ENCODE measurements at regions not wholly inside any gene's neighbourhood (a gene's known extent, or its start where the extent isn't known, plus 50 kb on each side); places are given as distances from the start of the nearest gene placed in this dataset.
A peak's percentile ranks its signal among the peaks of the same experiment; 100 is the strongest.

DNA sequence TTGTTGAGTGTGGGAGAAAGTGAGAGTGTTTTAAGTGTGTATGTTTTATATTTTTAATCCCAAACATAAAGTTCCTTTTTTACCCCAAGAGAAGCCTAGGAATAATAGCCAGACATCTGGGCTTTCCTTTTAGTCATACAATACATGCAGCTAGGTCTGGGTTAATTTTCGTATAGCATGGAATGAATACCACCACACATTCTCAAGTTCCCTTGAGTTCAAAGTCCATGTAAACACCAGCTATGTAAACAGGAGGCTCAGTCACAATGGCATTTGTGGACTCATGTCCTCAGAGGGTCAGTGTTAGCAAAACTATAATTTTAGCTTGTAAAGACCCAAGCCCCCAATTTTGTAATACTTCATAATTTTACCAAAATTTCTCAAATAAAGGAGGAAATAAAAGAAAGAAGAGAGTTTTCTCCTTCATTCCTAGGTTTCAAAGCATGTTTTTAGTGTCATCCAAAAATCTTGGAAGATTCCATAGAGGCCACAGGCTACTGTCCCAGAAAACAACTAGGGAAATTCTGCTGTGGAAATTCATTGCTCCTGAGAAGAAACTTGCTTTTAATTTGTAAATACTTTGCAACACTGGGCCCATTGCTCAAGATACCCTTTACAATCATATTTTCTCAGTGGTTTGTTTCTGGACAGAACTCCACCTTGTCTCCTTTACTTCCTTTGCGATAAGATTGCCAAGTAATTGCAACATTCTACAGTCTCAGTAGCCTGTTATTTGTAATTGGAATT lies 671.2 kb downstream of the COL12A1 start (continued):
- TF ChIP-seq, protein P1, sequence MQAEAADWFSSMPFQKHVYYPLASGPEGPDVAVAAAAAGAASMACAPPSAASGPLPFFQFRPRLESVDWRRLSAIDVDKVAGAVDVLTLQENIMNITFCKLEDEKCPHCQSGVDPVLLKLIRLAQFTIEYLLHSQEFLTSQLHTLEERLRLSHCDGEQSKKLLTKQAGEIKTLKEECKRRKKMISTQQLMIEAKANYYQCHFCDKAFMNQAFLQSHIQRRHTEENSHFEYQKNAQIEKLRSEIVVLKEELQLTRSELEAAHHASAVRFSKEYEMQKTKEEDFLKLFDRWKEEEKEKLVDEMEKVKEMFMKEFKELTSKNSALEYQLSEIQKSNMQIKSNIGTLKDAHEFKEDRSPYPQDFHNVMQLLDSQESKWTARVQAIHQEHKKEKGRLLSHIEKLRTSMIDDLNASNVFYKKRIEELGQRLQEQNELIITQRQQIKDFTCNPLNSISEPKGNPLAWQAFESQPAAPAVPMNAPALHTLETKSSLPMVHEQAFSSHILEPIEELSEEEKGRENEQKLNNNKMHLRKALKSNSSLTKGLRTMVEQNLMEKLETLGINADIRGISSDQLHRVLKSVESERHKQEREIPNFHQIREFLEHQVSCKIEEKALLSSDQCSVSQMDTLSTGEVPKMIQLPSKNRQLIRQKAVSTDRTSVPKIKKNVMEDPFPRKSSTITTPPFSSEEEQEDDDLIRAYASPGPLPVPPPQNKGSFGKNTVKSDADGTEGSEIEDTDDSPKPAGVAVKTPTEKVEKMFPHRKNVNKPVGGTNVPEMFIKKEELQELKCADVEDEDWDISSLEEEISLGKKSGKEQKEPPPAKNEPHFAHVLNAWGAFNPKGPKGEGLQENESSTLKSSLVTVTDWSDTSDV (CRISPR knock-in tag; IDR thresholded peaks at IDR 0.05): no peak
- TF ChIP-seq, protein P2, sequence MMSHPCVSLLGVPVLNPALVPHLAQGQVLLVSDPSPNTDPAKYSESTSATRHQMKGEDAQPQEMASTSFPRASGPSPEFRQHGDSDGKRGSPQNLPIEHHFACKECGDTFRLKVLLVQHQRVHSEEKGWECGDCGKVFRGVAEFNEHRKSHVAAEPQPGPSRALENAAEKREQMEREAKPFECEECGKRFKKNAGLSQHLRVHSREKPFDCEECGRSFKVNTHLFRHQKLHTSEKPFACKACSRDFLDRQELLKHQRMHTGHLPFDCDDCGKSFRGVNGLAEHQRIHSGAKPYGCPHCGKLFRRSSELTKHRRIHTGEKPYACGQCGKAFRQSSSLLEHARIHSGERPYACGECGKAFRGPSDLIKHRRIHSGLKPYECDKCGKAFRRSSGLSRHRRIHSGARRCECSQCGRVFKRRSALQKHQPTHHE (CRISPR knock-in tag; IDR thresholded peaks at IDR 0.05; ENCODE audit: borderline replicate concordance): no peak
- TF ChIP-seq ZNF441 (CRISPR knock-in tag; IDR thresholded peaks at IDR 0.05; ENCODE audit: borderline replicate concordance): no peak
- no peak for TF ChIP-seq SRSF1 (optimal IDR thresholded peaks at IDR 0.05; ENCODE audit: low read depth, low read length)
- TF ChIP-seq ZHX2 (IDR thresholded peaks at IDR 0.05; ENCODE audit: low read depth): no peak
- TF ChIP-seq ZHX2 (CRISPR knock-in tag; IDR thresholded peaks at IDR 0.05; ENCODE audit: borderline replicate concordance): no peak
- TF ChIP-seq ZNF616 (CRISPR knock-in tag; IDR thresholded peaks at IDR 0.05; ENCODE audit: low read depth): no peak
- TF ChIP-seq ZNF460 (CRISPR knock-in tag; IDR thresholded peaks at IDR 0.05; ENCODE audit: borderline replicate concordance): no peak
- no peak for TF ChIP-seq LBX2 (CRISPR knock-in tag; IDR thresholded peaks at IDR 0.05; ENCODE audit: borderline replicate concordance)
- no peak for TF ChIP-seq KMT2B (CRISPR knock-in tag; IDR thresholded peaks at IDR 0.05)
- no peak for TF ChIP-seq ZMYM2 (CRISPR knock-in tag; IDR thresholded peaks at IDR 0.05)
- TF ChIP-seq ZNF644 (CRISPR knock-in tag; IDR thresholded peaks at IDR 0.05; ENCODE audit: low read depth): peak; percentile 73; the same call in 1 of the 2 replicates
- TF ChIP-seq, protein P3, sequence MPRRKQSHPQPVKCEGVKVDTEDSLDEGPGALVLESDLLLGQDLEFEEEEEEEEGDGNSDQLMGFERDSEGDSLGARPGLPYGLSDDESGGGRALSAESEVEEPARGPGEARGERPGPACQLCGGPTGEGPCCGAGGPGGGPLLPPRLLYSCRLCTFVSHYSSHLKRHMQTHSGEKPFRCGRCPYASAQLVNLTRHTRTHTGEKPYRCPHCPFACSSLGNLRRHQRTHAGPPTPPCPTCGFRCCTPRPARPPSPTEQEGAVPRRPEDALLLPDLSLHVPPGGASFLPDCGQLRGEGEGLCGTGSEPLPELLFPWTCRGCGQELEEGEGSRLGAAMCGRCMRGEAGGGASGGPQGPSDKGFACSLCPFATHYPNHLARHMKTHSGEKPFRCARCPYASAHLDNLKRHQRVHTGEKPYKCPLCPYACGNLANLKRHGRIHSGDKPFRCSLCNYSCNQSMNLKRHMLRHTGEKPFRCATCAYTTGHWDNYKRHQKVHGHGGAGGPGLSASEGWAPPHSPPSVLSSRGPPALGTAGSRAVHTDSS (CRISPR knock-in tag; conservative IDR thresholded peaks at IDR 0.05): no peak
- peak; percentile 94; the same call in 1 of the 2 replicates for TF ChIP-seq MIER3 (CRISPR knock-in tag; IDR thresholded peaks at IDR 0.05; ENCODE audit: borderline replicate concordance)
- TF ChIP-seq, protein P4, sequence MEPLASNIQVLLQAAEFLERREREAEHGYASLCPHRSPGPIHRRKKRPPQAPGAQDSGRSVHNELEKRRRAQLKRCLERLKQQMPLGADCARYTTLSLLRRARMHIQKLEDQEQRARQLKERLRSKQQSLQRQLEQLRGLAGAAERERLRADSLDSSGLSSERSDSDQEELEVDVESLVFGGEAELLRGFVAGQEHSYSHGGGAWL (CRISPR knock-in tag; IDR thresholded peaks at IDR 0.05): no peak
- peak; percentile 93 for TF ChIP-seq IRF2 (CRISPR knock-in tag; IDR thresholded peaks at IDR 0.05)

All from HepG2 (cell line).